PC-3 (cell line): ENCODE measurements at regions not wholly inside any gene's neighbourhood (a gene's known extent, or its start where the extent isn't known, plus 50 kb on each side); places are given as distances from the start of the nearest gene placed in this dataset.

ENCODE experiments used
- ATAC-seq: fragments of 200-7000 bp; cut with Tn5 transposase; 2 replicates; pipeline ENCODE4 v1.9.1; 2020; ENCODE audit warnings: mild to moderate bottlenecking, moderate library complexity
- BruUV-seq: library from RNA; stranded (reverse); fragments of 400-500 nt; replicated peaks from 2 replicates; lab custom pipeline; 2021; lab: Mats Ljungman, UMichigan
- CTCF ChIA-PET: fragments of 300-600 bp; sonication (Branson Sonifier 250); formaldehyde crosslinking; loops from one replicate; lab custom pipeline; 2022; ENCODE audit warnings: antibody characterized with exemption; lab: Charles Lee
- POLR2A ChIA-PET: fragments of 300-600 bp; sonication (Branson Sonifier 250); formaldehyde crosslinking; loops from one replicate; lab custom pipeline; 2022; ENCODE audit warnings: antibody characterized with exemption; ENCODE audit not compliant: unreplicated experiment; lab: Charles Lee
- DNase-seq: peaks from one replicate; pipeline ENCODE4 v3.0.0-alpha.2; 2015
- H2AFZ ChIP-seq: fragments of 300-600 bp; sonication (generic); 2 replicates; pipeline ENCODE4 v1.6.0; 2016; ENCODE audit warnings: antibody characterized with exemption, low read length
- H3F3A ChIP-seq: fragments of 300-600 bp; sonication (generic); one replicate; pipeline ENCODE4 v1.6.0; 2017; ENCODE audit warnings: antibody characterized with exemption, low read length, control low read depth, mild to moderate bottlenecking; ENCODE audit not compliant: unreplicated experiment
- H3K27ac ChIP-seq: fragments of 300-600 bp; sonication (generic); 2 replicates; pipeline ENCODE4 v1.5.1; 2016; ENCODE audit warnings: mild to moderate bottlenecking, low read length
- H3K27me3 ChIP-seq: fragments of 300-600 bp; sonication (generic); 2 replicates; pipeline ENCODE4 v1.6.1; 2016; ENCODE audit warnings: low read length, mixed read lengths
- H3K36me3 ChIP-seq: fragments of 300-600 bp; sonication (generic); 2 replicates; pipeline ENCODE4 v1.6.1; 2016; ENCODE audit warnings: low read depth, mixed run types, low read length, mixed read lengths
- H3K4me1 ChIP-seq: fragments of 300-600 bp; sonication (generic); 2 replicates; pipeline ENCODE4 v1.5.1; 2016; ENCODE audit warnings: low read length; ENCODE audit not compliant: insufficient read depth
- H3K4me2 ChIP-seq: fragments of 300-600 bp; sonication (generic); 2 replicates; pipeline ENCODE4 v1.6.0; 2016; ENCODE audit warnings: low read length
- H3K4me3 ChIP-seq: fragments of 300-600 bp; sonication (generic); 2 replicates; pipeline ENCODE4 v1.5.1; 2016; ENCODE audit warnings: mild to moderate bottlenecking, low read length, mixed read lengths
- H3K79me2 ChIP-seq: fragments of 300-600 bp; sonication (generic); 2 replicates; pipeline ENCODE4 v1.6.1; 2017; ENCODE audit warnings: low read length, mixed read lengths
- H3K9ac ChIP-seq: fragments of 300-600 bp; sonication (generic); 2 replicates; pipeline ENCODE4 v1.6.0; 2016; ENCODE audit warnings: mild to moderate bottlenecking, low read length
- H3K9me2 ChIP-seq: fragments of 300-600 bp; sonication (generic); replicated peaks from 2 replicates; pipeline ENCODE4 v1.6.1; 2016; ENCODE audit warnings: mixed run types, low read length, mixed read lengths
- H3K9me3 ChIP-seq: fragments of 300-600 bp; sonication (generic); 2 replicates; pipeline ENCODE4 v1.6.1; 2016; ENCODE audit warnings: low read length, mixed read lengths
- H4K20me1 ChIP-seq: fragments of 300-600 bp; sonication (generic); 2 replicates; pipeline ENCODE4 v1.6.1; 2016; ENCODE audit warnings: low read length, mixed read lengths
- CTCF ChIP-seq: fragments of 300-600 bp; sonication (generic); conservative IDR thresholded peaks from 2 replicates; pipeline ENCODE4 v1.5.1; 2017; ENCODE audit warnings: antibody characterized with exemption, low read depth, mild to moderate bottlenecking, low read length
- EZH2 ChIP-seq: fragments of 300-600 bp; sonication (generic); IDR thresholded peaks from one replicate; pipeline ENCODE4 v1.6.1; 2017; ENCODE audit warnings: antibody characterized with exemption, mild to moderate bottlenecking, low read length; ENCODE audit not compliant: unreplicated experiment
- EZH2phosphoT487 ChIP-seq: fragments of 300-600 bp; sonication (generic); IDR thresholded peaks from 2 replicates; pipeline ENCODE4 v1.6.1; 2018; ENCODE audit warnings: mild to moderate bottlenecking, antibody characterized with exemption, low read length, borderline replicate concordance
- intact Hi-C: fragments of 100-400 bp; cut with micrococcal nuclease; formaldehyde crosslinking; loops from 2 replicates; pipeline ENCODE4 v1.9.0; 2023

- Histone ChIP-seq H2AFZ (no peak overlapping the region), H4K20me1 (no peaks in the 10 kb centered on the region), H3K4me1 (peaks cover 12% of the 10 kb centered on the region), H3K79me2 (no peaks in the 10 kb centered on the region), H3K4me2 (no peak overlapping the region), H3K9ac (no peak overlapping the region), H3K36me3 (no peaks in the 10 kb centered on the region), H3K27me3 (no peaks in the 10 kb centered on the region), H3F3A (no peaks in the 10 kb centered on the region), H3K9me2 (no peaks in the 10 kb centered on the region), H3K4me3 (no peak overlapping the region), H3K27ac (no peak overlapping the region), H3K9me3 (no peaks in the 10 kb centered on the region)
- POLR2A ChIA-PET = no interaction called here
- CTCF ChIA-PET = no interaction called here
- DNase-seq (no peak), ATAC-seq (no peak)
- no peak for TF ChIP-seq EZH2phosphoT487
- no peak for TF ChIP-seq CTCF
- TF ChIP-seq EZH2 = no peak
- intact Hi-C loops = no loop called here
- no TSS peak for BruUV-seq
Observed at GRCh38 chr6:3949521-3949920, 100.3 kb downstream of the FAM50B start.

GRCh38 chr6:3956054-3956453 lies 106.9 kb downstream of the FAM50B start:
- Histone ChIP-seq H3K4me1 (0 out of 2 replicates have a peak, but pooled peaks cover 3% of the 10 kb centered on the region), H3K79me2 (no peaks in the 10 kb centered on the region), H2AFZ (no peak overlapping the region), H3K4me3 (no peak overlapping the region), H3K36me3 (no peaks in the 10 kb centered on the region), H3F3A (no peaks in the 10 kb centered on the region), H3K9me3 (no peaks in the 10 kb centered on the region), H3K9ac (no peak overlapping the region), H3K27me3 (no peaks in the 10 kb centered on the region), H3K9me2 (no peaks in the 10 kb centered on the region), H3K27ac (no peak overlapping the region), H3K4me2 (no peak overlapping the region), H4K20me1 (no peaks in the 10 kb centered on the region)
- DNase-seq (peak; percentile 60), ATAC-seq (peak; percentile 46; the same call in 1 of the 2 replicates)
- intact Hi-C loops = no loop called here
- CTCF ChIA-PET = no interaction called here
- BruUV-seq = no TSS peak
- TF ChIP-seq EZH2 (no peak), EZH2phosphoT487 (no peak), CTCF (no peak)
- POLR2A ChIA-PET = no interaction called here

GRCh38 chr6:3957321-3957720 lies 108.1 kb downstream of the FAM50B start:
- TF ChIP-seq EZH2 (no peak), CTCF (no peak), EZH2phosphoT487 (no peak)
- Histone ChIP-seq H3K9me2 (no peaks in the 10 kb centered on the region), H3F3A (no peaks in the 10 kb centered on the region), H3K27ac (no peak overlapping the region), H3K9ac (no peak overlapping the region), H4K20me1 (no peaks in the 10 kb centered on the region), H2AFZ (no peak overlapping the region), H3K4me1 (0 out of 2 replicates have a peak, but pooled peaks cover 3% of the 10 kb centered on the region), H3K27me3 (no peaks in the 10 kb centered on the region), H3K4me3 (no peak overlapping the region), H3K79me2 (no peaks in the 10 kb centered on the region), H3K4me2 (no peak overlapping the region), H3K36me3 (no peaks in the 10 kb centered on the region), H3K9me3 (no peaks in the 10 kb centered on the region)
- intact Hi-C loops = no loop called here
- BruUV-seq = no TSS peak
- DNase-seq (peak; percentile 25), ATAC-seq (no peak)
- ChIA-PET POLR2A (no interaction called here), CTCF (no interaction called here)
